ENCODE measurements at regions not wholly inside any gene's neighbourhood (a gene's known extent, or its start where the extent isn't known, plus 50 kb on each side); places are given as distances from the start of the nearest gene placed in this dataset.

GRCh38 chr10:2543974-2544373 lies 523.4 kb upstream of the PFKP start:
- no peak for DNase-seq (ENCODE audit: low spot score)
- in situ Hi-C loops (cut with MboI; ENCODE audit: low pct_unique_long_range_greater_than_20kb, low sequenced_read_pairs, unreplicated experiment) = no loop called here
- TF ChIP-seq CTCF (IDR thresholded peaks at IDR 0.05; ENCODE audit: extremely low read depth, insufficient read depth, missing control alignments) = no peak

GRCh38 chr10:2543142-2543886 lies 524.0 kb upstream of the PFKP start:
- in situ Hi-C loops (cut with MboI; ENCODE audit: low pct_unique_long_range_greater_than_20kb, low sequenced_read_pairs, unreplicated experiment) = no loop called here
- TF ChIP-seq CTCF (IDR thresholded peaks at IDR 0.05; ENCODE audit: extremely low read depth, insufficient read depth, missing control alignments) = no peak

GRCh38 chr10:2541176-2541575 lies 526.2 kb upstream of the PFKP start:
- DNase-seq (ENCODE audit: low spot score) = no peak
- in situ Hi-C loops (cut with MboI; ENCODE audit: low pct_unique_long_range_greater_than_20kb, low sequenced_read_pairs, unreplicated experiment) = no loop called here
- no peak for TF ChIP-seq CTCF (IDR thresholded peaks at IDR 0.05; ENCODE audit: extremely low read depth, insufficient read depth, missing control alignments)

More at GRCh38 chr10:2543142-2543886, 524.0 kb upstream of the PFKP start:
- no peak for DNase-seq (ENCODE audit: low spot score)

- in situ Hi-C loops (cut with MboI; ENCODE audit: low pct_unique_long_range_greater_than_20kb, low sequenced_read_pairs, unreplicated experiment) = no loop called here
- DNase-seq (ENCODE audit: low spot score) = no peak
- TF ChIP-seq CTCF (IDR thresholded peaks at IDR 0.05; ENCODE audit: extremely low read depth, insufficient read depth, missing control alignments) = no peak
These were observed 537.4 kb upstream of the PFKP start for GRCh38 chr10:2529945-2530344.

- no peak for TF ChIP-seq CTCF (IDR thresholded peaks at IDR 0.05; ENCODE audit: extremely low read depth, insufficient read depth, missing control alignments)
- no peak for DNase-seq (ENCODE audit: low spot score)
- in situ Hi-C loops (cut with MboI; ENCODE audit: low pct_unique_long_range_greater_than_20kb, low sequenced_read_pairs, unreplicated experiment) = no loop called here
These were observed 541.6 kb upstream of the PFKP start for GRCh38 chr10:2525781-2526180.

GRCh38 chr10:2519139-2519538 lies 548.2 kb upstream of the PFKP start:
- in situ Hi-C loops (cut with MboI; ENCODE audit: low pct_unique_long_range_greater_than_20kb, low sequenced_read_pairs, unreplicated experiment) = no loop called here
- no peak for TF ChIP-seq CTCF (IDR thresholded peaks at IDR 0.05; ENCODE audit: extremely low read depth, insufficient read depth, missing control alignments)
- no peak for DNase-seq (ENCODE audit: low spot score)

All from GM13977 (cell line).